ENCODE measurements at regions not wholly inside any gene's neighbourhood (a gene's known extent, or its start where the extent isn't known, plus 50 kb on each side); places are given as distances from the start of the nearest gene placed in this dataset.

DNA sequence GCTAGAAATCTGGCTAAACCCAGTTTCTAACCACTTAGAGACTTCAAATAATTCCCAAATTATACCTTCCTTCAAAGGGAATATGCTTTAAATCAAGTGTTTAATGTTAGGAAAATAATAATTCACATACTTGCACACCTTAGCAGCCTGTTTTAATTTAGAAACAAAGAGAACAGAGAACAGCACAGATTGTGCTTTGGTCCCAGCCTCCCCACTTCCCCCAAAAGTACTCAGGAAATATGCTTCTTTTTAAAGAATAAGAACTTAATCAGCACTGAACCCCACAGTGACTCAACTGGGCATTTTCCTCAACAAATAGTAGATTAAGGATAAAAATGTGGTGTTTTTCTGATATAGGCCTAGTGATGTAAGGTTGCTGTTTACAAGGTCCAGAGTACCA is 295.8 kb downstream of the GBA3 start:
- ChIA-PET POLR2A (ENCODE audit: low non-redundant PET) (no interaction called here), CTCF (no interaction called here)
- no peak for DNase-seq (ENCODE audit: low spot score)
- TF ChIP-seq, protein P1, sequence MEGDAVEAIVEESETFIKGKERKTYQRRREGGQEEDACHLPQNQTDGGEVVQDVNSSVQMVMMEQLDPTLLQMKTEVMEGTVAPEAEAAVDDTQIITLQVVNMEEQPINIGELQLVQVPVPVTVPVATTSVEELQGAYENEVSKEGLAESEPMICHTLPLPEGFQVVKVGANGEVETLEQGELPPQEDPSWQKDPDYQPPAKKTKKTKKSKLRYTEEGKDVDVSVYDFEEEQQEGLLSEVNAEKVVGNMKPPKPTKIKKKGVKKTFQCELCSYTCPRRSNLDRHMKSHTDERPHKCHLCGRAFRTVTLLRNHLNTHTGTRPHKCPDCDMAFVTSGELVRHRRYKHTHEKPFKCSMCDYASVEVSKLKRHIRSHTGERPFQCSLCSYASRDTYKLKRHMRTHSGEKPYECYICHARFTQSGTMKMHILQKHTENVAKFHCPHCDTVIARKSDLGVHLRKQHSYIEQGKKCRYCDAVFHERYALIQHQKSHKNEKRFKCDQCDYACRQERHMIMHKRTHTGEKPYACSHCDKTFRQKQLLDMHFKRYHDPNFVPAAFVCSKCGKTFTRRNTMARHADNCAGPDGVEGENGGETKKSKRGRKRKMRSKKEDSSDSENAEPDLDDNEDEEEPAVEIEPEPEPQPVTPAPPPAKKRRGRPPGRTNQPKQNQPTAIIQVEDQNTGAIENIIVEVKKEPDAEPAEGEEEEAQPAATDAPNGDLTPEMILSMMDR (conservative IDR thresholded peaks at IDR 0.05; ENCODE audit: low read depth), result no peak
- H3K27ac ChIP-seq, result no peak overlapping the region

GRCh38 chr4:22987870-22988269 is 295.1 kb downstream of the GBA3 start:
- TF ChIP-seq, protein P1 (conservative IDR thresholded peaks at IDR 0.05; ENCODE audit: low read depth), result no peak
- DNase-seq (ENCODE audit: low spot score), result no peak
- CTCF ChIA-PET, result no interaction called here
- no peak overlapping the region for H3K27ac ChIP-seq
- POLR2A ChIA-PET (ENCODE audit: low non-redundant PET), result no interaction called here

- ChIA-PET CTCF (no interaction called here), POLR2A (ENCODE audit: low non-redundant PET) (no interaction called here)
Measured at GRCh38 chr4:22986881-22987280, 294.1 kb downstream of the GBA3 start.

DNA sequence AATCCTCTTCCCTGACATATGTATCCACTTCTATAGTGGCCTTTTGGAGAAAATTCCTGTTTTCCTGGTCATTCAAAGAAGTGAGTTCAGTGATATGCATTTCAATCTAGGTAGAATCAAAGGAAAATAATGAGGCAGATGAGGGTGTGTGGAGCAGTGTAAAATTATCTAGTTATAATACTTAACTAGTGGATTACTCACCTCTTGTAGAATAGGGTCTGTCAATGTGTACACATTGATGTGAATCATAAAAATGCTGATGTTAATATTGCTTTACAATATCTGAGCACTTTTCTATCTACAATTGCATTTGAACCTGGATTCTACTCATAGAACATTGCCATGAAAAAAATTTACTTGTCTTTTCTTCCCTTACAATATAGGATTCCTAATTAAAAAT is 293.5 kb downstream of the GBA3 start:
- TF ChIP-seq, protein P1 (conservative IDR thresholded peaks at IDR 0.05; ENCODE audit: low read depth), result no peak
- H3K27ac ChIP-seq, result no peak overlapping the region
- CTCF ChIA-PET, result interaction anchor here (0.6 kb wide), 1 partner anchor 1035 kb away, joined by 4 read pairs; no protein-coding TSS in a partner anchor
- no peak for DNase-seq (ENCODE audit: low spot score)
- POLR2A ChIA-PET (ENCODE audit: low non-redundant PET), result no interaction called here

More at GRCh38 chr4:22986881-22987280, 294.1 kb downstream of the GBA3 start:
- no peak overlapping the region for H3K27ac ChIP-seq
- no peak for DNase-seq (ENCODE audit: low spot score)
- TF ChIP-seq, protein P1 (conservative IDR thresholded peaks at IDR 0.05; ENCODE audit: low read depth), result no peak

GRCh38 chr4:22984390-22984789 is 291.7 kb downstream of the GBA3 start:
- no peak overlapping the region for H3K27ac ChIP-seq
- ChIA-PET POLR2A (ENCODE audit: low non-redundant PET) (no interaction called here), CTCF (no interaction called here)
- TF ChIP-seq, protein P1 (conservative IDR thresholded peaks at IDR 0.05; ENCODE audit: low read depth), result no peak
- no peak for DNase-seq (ENCODE audit: low spot score)

GRCh38 chr4:22978656-22979055 is 285.9 kb downstream of the GBA3 start:
- TF ChIP-seq, protein P1 (conservative IDR thresholded peaks at IDR 0.05; ENCODE audit: low read depth), result no peak
- DNase-seq (ENCODE audit: low spot score), result no peak
- ChIA-PET CTCF (no interaction called here), POLR2A (ENCODE audit: low non-redundant PET) (no interaction called here)
- no peak overlapping the region for H3K27ac ChIP-seq

DNA sequence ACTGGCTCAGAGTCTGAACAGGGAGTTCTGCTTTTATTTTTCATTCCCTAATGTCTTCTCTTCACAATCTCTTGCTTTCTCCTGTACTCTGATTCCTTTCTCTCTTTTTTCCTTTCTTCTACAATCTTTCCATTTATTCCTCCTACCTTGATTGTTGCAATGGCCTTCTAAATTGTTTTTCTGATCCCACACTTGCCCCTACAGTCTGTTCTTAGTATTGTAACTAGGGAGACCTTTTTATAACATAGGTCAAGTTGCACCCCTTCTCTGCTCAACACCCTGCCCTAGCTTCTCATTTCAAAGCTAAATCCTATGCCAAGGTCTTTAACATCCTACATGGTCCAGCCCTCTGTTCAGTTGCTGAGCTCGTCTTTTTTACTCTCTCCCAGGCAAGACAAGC is 277.9 kb downstream of the GBA3 start:
- no peak overlapping the region for H3K27ac ChIP-seq
- TF ChIP-seq, protein P1 (conservative IDR thresholded peaks at IDR 0.05; ENCODE audit: low read depth), result no peak
- ChIA-PET POLR2A (ENCODE audit: low non-redundant PET) (no interaction called here), CTCF (interaction anchor here (0.6 kb wide), 1 partner anchor 519 kb away, joined by 4 read pairs; no protein-coding TSS in a partner anchor)
- no peak for DNase-seq (ENCODE audit: low spot score)

Measured in RWPE1 (cell line).